HK-2 (cell line): ENCODE measurements at regions not wholly inside any gene's neighbourhood (a gene's known extent, or its start where the extent isn't known, plus 50 kb on each side); places are given as distances from the start of the nearest gene placed in this dataset.
"Not testable (repeated sequence)": the region's sequence is repeated elsewhere in the genome, so short reads cannot be mapped to it uniquely, and the experiment has no call there.

Source experiments
- DNase-seq: peaks from one replicate; pipeline ENCODE4 v3.0.0-alpha.2; 2018; ENCODE audit not compliant: unreplicated experiment

DNA sequence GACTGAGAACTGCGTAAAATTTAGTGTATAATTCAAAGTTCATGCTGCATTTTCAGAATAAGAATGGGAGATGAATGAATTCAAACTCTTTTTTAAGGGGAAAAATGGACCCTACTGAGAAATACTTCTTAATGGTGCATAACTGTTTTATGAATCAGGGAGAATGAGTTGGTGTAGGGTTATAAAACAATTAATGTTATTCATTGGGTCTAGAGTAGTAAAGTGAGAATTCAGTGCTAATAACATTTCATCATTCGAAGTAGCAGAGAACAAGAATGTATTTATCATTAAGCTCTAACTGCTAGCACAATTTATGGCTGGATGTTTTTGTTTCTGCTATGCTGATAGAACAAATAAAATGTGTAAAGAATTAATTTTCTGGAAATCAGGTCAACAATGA, 310.2 kb downstream of the SLITRK5 start:
- no peak for DNase-seq

DNA sequence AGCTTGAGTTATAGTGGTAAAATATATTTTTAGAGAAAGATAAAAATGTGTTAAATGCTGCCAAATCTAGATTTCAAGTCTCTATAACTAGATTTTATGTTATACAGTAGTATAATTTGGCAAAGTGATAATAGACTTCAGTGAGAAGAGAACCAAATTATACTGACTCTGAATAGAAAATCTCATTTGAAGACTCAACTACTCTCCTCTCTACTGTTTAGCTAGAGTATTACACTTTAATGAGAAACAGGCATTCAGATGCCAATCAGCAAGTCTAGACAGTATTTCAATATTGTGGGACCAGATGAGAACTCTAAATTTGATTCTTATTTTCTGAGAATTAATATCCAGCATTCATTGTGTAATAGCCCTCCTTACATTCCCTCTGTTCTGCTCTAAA, 311.2 kb downstream of the SLITRK5 start:
- DNase-seq: no peak

DNA sequence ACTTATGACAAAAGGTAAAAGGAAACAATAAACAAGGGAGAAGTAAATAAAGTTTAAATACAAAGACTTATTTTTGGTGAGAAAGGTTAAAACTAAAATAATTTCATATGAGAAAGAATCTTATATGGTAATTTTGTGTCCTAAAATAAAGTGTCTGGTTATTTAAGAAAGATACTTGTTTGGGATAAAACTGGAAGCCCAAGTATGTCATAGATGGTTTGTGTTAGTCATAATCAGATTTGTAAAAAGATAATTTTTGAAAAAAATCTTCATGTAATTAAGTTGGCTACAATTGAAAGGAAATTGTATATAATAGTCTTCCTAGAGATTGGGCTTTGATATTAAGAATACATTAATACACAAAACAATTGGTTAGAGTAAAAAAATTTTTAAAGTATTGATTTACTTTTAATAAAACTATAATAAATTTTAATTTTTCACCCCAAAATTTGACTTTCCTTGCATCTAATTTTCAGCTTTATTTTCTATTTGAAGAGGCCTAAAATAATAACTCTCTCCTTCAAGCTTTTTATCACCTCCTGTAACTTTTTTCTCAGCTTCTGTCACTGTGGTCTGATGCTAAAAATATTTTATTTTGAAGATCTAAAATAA, 315.6 kb downstream of the SLITRK5 start:
- DNase-seq: no peak

DNA sequence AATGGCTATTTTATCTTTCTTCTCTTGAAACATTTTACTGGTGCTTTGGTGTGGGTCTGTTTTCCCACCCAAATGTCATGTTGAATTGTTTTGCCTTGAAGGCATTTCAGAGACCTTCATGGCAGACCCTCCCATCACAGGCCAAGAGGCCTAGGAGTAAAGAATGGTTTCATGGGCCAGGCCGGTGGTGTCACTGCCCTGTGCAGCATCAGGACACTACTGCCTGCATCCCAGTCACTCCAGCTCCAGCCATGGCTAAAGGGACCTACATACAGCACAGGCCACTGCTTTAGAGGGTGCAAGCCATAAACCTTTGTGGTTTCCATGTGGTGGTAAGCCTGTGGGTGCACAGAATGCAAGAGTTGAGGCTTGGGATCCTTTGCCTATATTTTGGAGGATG, 326.9 kb downstream of the SLITRK5 start:
- DNase-seq: no peak

DNA sequence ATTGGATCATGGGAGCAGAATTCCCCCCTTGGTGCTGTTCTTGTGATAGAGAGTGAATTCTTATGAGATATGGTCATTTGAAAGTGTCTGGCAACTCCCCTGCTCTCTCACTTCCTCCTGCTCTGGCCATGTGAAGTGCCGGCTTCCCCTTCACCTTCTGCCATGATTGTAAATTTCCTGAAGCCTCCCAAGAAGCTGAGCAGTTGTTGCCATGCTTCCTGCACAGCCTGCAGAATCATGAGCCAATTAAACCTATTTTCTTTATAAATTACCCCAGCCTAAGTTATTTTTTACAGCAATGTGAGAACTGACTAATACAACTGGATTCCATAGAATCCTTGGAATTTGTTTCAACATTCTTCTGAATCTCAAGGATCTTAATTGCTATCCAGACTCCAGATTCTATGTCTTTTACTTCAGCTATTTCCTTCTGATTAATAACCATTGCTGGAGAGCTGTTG, 328.1 kb downstream of the SLITRK5 start:
- DNase-seq: peak; percentile 43

DNA sequence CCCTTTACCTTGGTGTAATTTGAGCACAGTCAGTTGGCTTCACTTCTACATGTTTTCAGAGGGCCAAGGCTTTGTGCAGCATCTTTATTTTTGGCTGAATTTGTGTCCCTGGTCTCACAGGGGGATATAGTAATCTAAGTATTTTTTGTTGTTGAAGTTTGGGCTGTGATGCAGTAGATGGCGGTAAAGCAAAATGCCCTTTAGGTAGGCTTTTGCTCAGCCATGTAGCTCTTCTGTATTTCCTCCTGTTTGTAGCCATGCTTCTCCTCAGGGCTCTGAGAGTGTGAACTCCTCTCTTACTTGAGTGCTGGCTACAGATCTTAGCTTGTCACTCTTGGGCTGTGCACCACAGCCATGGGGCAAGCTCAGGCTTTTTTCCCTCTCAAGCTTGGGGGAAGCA, 328.6 kb downstream of the SLITRK5 start:
- peak; percentile 3 for DNase-seq

DNA sequence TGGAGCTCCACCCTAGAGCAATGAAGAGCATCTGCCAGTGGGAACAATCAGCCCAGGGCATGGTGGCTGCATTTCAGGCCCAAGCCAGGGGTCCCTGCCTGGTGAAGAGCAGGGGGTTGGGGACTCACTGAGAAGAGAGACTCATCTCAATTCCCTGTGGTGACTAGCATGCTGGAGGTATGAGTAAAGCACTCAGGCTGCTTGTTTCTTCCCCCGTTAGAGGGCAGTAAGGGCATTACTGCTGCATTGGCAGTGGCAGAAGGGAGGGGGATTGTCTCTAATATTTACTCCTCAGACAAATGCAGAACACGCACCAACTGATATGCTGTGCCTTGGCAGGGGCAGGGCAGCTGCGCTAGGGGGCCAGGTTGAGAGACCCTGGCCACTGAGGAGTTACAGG, 329.1 kb downstream of the SLITRK5 start:
- DNase-seq: peak; percentile 40

DNA sequence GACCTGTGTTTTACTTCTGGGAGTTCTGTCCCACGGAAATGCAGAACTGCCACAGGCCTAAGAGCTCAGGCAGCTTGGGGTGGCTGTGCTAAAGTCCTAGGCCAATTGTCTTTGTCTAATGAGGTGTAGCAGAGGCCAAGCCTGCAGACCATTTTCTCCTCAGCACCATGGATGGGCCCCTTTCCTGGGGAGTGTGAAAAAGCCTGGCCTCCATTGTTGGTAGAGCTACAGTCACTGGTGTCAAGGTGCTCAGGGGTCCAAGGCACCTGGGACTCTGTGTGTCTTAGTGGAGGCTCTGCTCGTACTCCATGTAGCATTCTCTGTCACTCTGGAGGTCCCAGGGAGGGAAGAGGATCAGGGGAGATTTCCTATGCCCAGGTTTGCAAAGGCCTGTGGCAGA, 329.6 kb downstream of the SLITRK5 start:
- DNase-seq: peak; percentile 5

DNA sequence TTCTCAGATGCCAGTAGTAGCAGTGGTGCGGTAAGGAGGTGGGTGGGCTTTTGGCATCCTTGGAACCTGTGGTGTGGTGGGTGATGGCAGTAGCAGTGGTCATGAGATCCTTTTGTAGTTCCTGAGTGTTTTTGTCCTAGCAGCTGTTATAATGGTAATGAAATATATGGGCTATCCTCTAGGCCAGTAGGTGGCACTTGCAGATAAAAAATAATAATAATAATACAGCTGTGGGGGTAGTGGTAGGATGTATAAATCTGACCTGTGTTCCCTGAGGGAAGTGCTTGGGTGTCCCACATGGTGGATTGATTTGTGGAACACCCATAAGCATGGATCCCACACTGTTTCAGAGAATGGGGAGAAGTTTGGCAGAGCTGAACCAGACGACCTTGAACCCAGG, 334.0 kb downstream of the SLITRK5 start:
- DNase-seq: no peak

DNA sequence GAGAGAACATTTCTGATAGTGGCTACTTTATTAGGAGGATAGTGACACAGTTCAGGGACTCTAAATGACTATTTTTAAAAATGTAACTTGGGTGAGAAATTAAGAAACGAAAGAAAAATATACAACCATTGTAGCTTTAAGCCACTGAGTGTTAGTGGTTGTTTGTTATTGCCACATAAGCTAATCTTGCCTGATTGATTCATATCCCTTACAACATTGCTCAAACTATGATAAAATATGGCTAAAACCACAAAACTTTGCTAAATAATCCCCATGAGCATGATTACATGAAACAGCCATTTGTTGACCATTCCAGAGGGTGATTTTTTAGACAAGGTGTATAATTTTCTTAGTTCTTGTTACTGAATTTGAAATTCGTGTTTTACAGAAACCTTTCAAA, 343.4 kb downstream of the SLITRK5 start:
- no peak for DNase-seq

DNA sequence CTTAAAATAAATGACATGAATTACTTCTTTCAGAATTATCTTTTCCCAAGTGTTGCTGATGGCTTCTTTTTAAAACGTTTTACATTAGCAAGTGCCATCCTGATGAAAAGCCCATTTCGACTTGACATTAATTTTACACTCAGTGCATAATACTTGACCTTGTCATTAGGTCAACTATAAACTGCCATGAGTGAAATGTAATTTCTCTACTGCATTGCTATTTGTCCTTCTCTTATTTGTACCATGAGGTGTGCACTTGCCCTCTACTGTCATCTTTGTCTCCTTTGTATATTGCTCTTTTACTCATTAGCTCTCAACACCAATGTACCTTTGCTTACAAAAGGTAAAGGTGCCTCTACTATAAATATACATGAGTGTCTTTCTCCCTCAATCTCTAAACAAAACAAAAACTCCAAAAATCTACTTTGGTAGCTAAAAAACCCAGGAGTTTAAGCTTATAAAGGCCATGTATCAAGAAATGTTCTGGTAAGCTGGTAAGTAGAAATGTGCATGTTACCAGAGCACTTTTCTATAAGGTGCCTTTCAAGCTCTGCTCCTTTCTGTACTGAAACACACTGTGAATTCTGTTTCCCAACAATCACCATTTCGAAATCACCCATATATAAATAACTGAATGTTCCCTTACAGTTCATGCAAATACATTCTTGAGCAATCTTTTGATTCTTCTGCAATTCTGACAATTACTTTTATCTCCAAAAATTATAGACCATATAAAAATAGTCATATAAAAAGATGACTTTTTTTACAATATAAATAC, 351.4 kb downstream of the SLITRK5 start:
- no peak for DNase-seq

DNA sequence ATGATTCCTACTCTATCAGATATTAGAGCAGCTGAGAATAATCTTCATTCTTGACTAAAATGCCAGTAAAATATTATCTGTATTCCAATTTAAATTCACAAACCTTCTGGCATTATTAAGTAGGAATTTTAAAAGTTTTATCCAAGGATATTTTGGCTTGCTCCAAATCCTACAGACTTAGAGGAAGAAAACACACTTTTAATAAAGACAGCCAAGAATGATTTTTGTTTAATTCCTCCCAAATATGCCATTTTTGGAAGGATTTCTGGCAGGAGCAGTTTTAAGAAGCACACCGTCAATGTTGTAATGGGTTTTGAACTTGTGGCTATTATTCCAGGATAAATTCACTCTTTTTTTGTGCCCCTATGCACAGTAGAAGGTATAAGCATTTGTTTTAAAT, 355.1 kb downstream of the SLITRK5 start:
- DNase-seq: no peak

DNA sequence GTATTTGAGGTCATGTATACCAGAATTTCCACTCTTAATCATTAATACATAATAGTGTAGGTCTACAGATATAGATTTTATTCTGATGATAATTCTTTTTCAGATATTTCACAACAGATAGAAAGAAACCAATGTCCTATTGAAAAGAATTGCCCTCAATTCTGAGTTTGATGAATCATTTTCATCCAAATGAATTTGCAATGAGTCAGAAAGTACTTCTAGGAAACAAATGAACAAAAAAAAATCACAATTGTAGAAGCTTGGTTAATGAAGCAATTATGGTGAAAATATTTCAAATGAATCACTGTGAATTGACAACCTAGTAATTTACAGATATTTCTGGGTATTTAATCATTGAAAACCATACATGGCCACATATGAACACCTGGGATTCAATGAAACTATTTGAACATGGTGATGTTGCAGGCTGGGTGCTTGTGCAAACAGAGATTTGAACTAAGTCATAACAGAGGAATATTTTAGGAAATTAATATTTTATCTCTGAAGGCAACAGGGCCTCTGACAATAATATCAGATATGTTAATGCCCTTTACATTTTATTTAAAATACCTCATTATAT, 360.9 kb downstream of the SLITRK5 start:
- no peak for DNase-seq

DNA sequence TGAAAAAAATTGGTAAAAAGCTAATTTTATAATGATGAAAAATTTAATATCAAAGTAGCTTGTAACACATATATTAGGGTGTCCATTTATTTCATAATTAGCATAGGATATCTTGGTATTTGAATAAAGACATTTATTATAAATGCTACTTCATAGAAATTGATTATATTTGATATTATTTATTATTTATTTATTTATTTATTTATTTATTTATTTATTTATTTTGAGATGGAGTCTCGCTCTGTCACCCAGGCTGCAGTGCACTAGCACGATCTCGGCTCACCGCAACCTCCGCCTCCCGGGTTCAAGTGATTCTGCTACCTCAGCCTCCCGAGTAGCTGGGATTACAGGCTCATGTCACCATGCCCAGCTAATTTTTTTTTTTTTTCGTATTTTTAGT, 365.0 kb downstream of the SLITRK5 start:
- not testable (repeated sequence) for DNase-seq

DNA sequence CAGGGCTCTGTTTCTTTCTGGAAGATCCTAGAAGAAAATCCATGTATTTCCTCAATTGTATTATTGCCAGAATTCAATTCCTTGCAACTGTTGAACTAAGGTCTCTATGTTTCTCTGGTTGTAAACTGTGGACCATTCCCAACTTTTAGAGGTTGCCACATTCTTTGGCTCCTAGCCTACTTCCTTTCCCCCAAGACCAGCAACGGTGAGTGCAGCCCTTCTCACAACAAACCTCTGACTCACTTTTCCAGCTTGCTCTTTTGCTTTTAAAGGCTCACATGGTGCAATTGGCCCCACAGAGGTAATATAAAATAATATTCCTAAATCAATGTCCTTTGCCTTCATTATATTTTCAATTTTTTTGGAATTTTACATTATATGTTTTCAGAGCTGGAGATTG, 371.3 kb downstream of the SLITRK5 start:
- DNase-seq: peak; percentile 2

DNA sequence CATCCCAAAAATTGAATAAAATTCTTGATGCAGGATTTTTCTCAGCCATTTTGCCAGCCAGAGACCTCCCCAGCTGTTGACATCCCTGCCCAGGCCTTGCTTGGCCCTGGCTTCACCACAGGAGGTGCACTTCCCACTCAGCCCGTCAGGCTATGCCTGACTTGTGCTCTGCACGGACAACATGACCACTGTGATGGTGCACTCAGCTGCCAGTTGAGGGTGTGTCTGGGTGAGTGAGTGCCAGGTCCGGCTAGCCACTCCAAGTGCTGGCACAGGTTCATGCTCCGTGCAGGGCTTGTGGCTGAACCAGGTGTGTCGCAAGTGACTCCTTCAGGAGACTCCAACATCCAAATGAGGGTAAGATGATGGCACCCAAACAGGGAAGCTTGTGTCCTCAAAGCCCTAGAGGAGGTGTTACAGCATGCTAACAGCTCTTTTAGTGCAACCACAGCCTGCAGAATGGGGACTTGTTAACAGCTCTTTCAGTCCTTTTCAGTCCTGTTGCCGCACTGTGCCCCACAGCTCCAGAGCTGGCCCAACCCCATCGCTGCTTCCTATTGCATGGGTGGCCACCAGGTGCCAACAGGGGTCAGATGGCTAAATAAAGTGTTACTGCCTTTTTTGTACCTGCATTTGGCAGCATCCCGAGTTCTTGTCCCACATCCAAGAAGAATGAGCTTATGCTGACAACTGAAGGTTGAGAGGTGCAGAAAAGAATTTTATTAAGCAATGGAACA, 380.7 kb downstream of the SLITRK5 start:
- no peak for DNase-seq

DNA sequence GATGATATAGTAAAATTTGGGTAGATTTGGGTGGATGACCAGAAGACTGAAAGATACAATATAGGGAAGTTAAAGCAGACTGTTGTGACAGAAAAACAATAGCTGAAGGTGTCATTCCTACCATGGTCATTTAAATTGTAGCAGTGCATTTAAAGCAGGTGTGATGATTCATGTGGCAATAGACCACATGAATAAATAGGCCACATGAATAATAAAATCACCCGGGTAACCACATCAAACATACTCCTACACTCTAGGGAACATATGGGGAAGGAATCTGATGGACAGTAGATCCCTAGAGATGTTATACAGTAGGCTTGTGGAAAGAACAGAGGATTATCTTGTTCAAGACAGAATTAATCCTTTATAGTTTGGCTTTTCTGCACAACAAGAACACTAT, 392.6 kb downstream of the SLITRK5 start:
- DNase-seq: no peak

DNA sequence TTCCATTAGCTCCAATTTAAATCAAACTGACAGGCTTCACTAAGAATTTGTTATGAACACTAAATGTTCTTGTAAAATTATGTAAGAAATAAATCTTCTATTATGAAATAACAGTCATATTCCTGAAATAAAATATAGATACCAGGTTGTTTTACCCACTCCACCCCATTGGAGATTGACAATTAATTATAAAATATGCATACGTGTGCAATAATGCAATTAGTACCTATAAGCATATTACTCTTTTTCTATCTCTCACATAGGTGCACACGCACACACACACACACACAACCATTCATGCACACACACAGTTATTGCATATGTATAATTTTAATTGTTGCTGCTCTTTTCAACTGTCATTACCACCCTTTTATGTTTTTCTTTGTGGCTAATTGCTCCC, 395.7 kb downstream of the SLITRK5 start:
- no peak for DNase-seq

DNA sequence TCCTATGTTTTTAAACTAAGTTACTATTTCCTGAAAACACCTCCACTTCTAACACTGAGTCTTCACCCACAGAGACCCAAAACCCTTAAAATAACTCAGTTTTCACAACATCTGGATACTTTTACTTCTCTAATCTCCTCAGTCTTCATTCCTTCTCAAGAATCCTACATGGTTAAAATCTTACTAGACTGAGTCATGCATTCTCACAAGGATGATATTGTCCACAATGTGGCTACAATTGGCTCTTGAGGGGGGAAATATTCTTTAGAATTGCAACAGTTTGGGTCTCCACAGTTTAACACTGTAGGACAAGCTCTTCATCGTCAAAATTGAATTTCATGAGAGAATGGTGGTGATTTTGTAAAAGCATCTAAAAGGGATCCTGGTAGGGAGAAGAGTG, 397.1 kb downstream of the SLITRK5 start:
- DNase-seq: no peak

DNA sequence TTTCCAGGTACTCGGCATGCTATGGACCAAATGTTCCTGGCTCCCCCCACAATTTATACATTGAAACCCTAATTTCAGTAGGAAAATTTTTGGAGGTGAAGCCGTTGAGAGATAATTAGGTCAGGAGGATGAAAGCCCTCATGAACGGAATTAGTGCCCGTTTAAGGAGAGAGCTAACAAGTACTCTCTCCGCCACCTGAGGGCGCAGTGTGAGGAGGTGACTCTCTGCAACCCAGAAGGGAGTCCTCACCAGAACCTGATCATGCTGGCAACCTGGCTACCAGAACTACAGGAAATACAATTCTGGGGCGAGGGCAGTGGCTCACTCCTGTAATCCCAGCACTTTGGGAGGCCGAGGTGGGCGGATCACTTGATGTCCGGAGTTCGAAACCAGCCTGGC, 397.8 kb downstream of the SLITRK5 start:
- no peak for DNase-seq

DNA sequence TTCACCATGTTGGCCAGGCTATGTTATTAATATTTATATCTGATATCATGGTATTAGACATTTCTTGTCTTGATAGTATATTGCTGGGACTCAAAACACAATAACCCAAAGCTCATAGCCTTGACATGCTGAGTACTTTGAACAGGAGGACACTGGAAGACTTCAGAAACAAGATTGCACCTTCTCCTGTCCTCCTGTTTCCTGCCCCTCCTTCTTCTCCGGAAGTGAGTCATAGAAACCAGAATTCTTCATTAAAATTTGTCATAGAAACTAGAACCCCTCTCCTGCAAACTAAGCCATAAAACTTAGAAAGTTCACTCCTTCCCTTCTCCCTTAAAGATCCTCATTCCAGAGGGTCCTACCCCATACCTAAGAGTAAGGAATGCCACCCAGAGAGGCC, 400.2 kb downstream of the SLITRK5 start:
- DNase-seq: no peak

DNA sequence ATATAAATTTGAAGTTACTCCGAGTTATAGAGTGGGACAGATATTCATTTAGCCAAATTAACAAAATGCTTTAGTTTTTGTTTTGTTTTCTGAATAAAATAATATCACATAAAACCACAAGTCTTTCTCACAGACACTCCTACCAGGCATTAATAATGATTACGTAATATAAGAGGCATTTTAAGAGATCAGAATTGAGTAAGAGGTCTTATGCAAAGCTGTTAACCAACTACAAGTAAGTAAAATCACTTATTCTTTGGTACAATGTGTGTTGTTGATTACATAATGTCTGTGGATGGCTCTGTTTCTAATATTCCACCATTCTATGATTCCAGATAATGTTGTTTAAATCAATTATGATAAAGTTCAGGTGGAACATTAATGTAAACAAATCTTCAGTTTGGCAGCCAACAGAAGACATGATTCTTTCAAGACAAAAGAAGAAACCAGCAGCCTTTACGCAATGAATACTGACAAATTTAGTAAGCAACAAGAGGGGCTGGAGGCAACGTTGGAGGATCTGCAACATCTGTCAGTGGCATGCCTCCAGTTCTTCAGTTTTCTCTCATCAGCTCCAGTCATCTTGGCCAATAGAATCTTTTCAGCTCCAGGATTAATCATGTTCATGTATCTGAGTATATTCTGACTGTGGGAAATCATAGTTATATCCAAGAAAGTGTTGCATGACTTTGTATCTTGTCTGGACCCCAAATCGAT, 403.8 kb downstream of the SLITRK5 start:
- no peak for DNase-seq
